ENCODE measurements at regions not wholly inside any gene's neighbourhood (a gene's known extent, or its start where the extent isn't known, plus 50 kb on each side); places are given as distances from the start of the nearest gene placed in this dataset.

GRCh38 chr7:106986450-106986977 is 58.0 kb upstream of the PRKAR2B start:
- ChIA-PET CTCF (no interaction called here), POLR2A (no interaction called here)
- Mint-ChIP-seq H3K4me3 (no peak overlapping the region), H3K9me3 (ENCODE audit: insufficient read depth) (no peaks in the 10 kb centered on the region), H3K36me3 (ENCODE audit: low read depth) (no peaks in the 10 kb centered on the region), H3K4me1 (ENCODE audit: low read depth) (no peaks in the 10 kb centered on the region), H3K27ac (no peak overlapping the region), H3K27me3 (ENCODE audit: low read depth) (no peaks in the 10 kb centered on the region)
- ATAC-seq: no peak
- no peak for DNase-seq

DNA sequence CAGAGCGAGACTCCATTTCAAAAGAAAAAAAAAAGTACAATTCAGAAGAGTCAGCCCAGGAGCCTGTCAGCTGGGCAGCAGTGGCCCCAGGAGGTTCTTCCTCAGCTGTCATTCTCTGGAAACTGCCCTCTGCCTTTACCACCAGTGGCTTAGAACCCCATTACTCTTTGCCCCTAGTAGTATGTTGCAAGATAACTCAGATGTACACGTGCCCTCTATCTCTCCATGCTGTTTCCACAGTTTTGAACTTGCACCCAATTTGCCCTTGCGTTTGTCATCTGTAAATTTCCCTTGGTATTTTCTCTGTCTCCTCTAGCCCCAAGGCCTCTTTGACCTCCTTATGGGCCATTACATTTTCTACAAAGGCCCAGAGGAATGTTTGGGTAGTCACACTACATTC is 56.7 kb upstream of the PRKAR2B start:
- CTCF ChIA-PET: no interaction called here
- no peak overlapping the region for H3K27ac Mint-ChIP-seq

DNA sequence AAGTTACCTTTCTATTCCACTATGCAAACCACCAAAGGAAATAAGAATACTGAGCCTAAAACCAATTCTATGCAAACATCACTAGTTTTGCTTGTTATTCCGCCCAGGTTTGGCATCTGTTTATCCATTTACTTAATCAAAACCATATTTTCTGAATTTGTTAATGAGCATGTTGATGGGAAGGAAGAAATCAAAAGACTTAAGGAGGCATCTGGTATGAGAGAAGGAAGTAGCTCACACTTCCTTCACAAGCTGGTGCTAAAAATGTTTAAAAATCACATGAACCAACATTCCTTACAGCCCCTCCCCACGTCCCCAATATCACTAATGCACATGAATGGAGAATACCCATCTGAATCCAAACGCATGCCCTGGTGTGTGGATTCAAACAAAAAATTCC is 52.0 kb upstream of the PRKAR2B start:
- ATAC-seq (no peak), DNase-seq (no peak)
- ChIA-PET POLR2A (no interaction called here), CTCF (no interaction called here)
- Mint-ChIP-seq H3K4me1 (ENCODE audit: low read depth) (no peaks in the 10 kb centered on the region), H3K36me3 (ENCODE audit: low read depth) (no peaks in the 10 kb centered on the region), H3K27ac (no peak overlapping the region), H3K9me3 (ENCODE audit: insufficient read depth) (no peaks in the 10 kb centered on the region), H3K27me3 (ENCODE audit: low read depth) (peaks cover 3% of the 10 kb centered on the region), H3K4me3 (no peak overlapping the region)

More for the DNA sequence above, 56.7 kb upstream of the PRKAR2B start:
- H3K27me3 Mint-ChIP-seq (ENCODE audit: low read depth): no peaks in the 10 kb centered on the region
- H3K36me3 Mint-ChIP-seq (ENCODE audit: low read depth): no peaks in the 10 kb centered on the region
- POLR2A ChIA-PET: no interaction called here
- H3K9me3 Mint-ChIP-seq (ENCODE audit: insufficient read depth): no peaks in the 10 kb centered on the region
- ATAC-seq (no peak), DNase-seq (no peak)
- no peak overlapping the region for H3K4me3 Mint-ChIP-seq
- H3K4me1 Mint-ChIP-seq (ENCODE audit: low read depth): no peaks in the 10 kb centered on the region

Data from activated CD8-positive, alpha-beta T cell treated with anti-CD3 and anti-CD28 coated beads, Interleukin-2, amount 10 ng/mL, durations not matched to agents 7 days and 5 days (primary cell).